AG04449 (cell line): ENCODE measurements at regions not wholly inside any gene's neighbourhood (a gene's known extent, or its start where the extent isn't known, plus 50 kb on each side); places are given as distances from the start of the nearest gene placed in this dataset.

ENCODE experiments used
- CTCF ChIA-PET: fragments of 350-600 bp; formaldehyde crosslinking; extraction: SDS; loops from one replicate; lab custom pipeline; 2021; ENCODE audit warnings: antibody characterized with exemption; lab: Yijun Ruan, JAX
- POLR2A ChIA-PET: fragments of 400-600, 350-600 bp; formaldehyde crosslinking; extraction: SDS; loops from one replicate; lab custom pipeline; 2020; ENCODE audit warnings: antibody characterized with exemption, inconsistent platforms; lab: Yijun Ruan, JAX
- DNase-seq: peaks from one replicate; pipeline ENCODE4 v3.0.0-alpha.2; 2010; ENCODE audit warnings: low read depth, low spot score
- H3K4me3 ChIP-seq: 2 replicates; pipeline ENCODE4 v1.5.1; 2011; ENCODE audit warnings: low read depth, mild to moderate bottlenecking, control low read depth, low read length
- TF ChIP-seq, protein P1 (sequence below): IDR thresholded peaks from one replicate; pipeline ENCODE4 v1.5.1; 2011; ENCODE audit warnings: mild to moderate bottlenecking, moderate library complexity, low read length, control low read depth, inconsistent platforms; ENCODE audit not compliant: insufficient read depth; ENCODE audit errors: missing control alignments

DNA sequence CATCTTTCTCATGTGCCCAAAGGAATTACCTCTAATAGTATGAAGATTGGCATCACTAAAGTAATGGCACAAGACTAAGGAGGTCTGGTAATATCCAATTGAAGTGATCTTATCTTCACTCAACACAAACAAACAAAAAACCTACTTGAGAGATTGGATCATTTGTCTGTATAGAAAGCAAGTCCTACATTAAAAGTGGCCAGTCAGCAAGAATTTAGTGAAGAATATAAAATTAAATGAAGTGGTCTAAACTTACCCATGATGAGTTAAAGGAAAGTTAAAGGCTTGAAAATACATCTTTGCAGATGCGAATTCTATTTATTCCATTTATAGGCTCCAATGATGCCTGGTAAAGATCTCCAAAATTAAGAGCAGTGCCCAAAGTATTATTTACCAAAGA lies 350.3 kb upstream of the PCSK5 start:
- POLR2A ChIA-PET, result no interaction called here
- TF ChIP-seq, protein P1, sequence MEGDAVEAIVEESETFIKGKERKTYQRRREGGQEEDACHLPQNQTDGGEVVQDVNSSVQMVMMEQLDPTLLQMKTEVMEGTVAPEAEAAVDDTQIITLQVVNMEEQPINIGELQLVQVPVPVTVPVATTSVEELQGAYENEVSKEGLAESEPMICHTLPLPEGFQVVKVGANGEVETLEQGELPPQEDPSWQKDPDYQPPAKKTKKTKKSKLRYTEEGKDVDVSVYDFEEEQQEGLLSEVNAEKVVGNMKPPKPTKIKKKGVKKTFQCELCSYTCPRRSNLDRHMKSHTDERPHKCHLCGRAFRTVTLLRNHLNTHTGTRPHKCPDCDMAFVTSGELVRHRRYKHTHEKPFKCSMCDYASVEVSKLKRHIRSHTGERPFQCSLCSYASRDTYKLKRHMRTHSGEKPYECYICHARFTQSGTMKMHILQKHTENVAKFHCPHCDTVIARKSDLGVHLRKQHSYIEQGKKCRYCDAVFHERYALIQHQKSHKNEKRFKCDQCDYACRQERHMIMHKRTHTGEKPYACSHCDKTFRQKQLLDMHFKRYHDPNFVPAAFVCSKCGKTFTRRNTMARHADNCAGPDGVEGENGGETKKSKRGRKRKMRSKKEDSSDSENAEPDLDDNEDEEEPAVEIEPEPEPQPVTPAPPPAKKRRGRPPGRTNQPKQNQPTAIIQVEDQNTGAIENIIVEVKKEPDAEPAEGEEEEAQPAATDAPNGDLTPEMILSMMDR, result no peak
- no peak overlapping the region for H3K4me3 ChIP-seq
- no peak for DNase-seq
- CTCF ChIA-PET, result no interaction called here

DNA sequence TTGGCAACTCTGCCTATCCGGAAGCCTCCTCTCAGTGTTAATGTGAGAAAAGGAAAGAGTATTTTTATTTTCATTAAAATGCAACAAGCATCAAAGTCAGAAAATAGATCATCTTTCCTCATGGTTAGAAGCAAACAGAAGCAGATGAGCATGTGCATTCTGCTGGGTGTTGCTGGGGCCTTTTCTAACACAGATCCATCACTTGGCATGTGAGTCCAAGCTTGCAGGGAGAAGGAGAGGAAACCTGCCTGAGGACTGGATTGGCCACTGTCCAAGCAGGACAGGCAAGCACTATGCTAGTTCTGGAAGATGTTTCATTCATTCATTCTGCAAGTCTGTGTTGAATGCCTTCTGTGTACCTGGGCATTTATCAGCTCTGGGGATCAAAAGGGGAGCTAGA lies 348.7 kb upstream of the PCSK5 start:
- POLR2A ChIA-PET, result no interaction called here
- CTCF ChIA-PET, result no interaction called here
- no peak for DNase-seq
- TF ChIP-seq, protein P1, result no peak
- H3K4me3 ChIP-seq, result no peak overlapping the region

DNA sequence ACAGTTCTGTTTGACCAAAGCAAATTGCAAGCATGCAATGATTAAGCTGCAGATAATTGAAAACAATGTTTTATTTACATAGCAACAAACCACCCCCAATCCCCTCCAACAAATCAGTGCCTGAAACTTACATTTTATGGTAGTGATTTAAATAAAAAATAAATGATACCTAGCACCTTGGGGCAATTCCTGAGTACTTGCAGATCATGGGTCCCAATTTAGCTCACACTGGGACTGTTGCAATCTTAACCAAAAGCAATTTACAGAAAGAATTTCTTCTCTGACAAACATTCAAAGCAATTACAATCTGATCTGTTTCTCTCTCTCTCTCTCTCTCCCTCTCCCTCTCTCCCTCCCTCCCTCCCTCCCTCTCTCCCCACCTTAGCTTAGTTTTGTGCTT lies 345.7 kb upstream of the PCSK5 start:
- CTCF ChIA-PET, result no interaction called here
- POLR2A ChIA-PET, result no interaction called here

DNA sequence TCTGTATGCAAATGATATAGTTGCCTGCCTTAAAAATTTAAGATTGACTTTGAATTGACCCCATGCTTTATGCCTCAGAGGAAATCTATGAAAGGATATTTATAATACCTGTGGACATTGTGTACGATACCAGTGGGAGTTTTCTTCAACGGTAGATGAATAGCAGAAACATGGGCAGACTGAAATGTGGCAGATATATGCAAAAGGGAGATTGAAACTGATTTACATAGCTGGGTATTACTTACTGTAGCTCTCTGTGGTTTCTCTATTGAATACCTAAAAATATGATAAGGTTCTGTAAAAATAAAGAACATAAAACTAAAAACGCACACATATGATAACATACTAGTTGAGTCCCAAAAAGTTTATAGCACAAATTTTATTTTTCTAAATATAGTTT lies 345.2 kb upstream of the PCSK5 start:
- no peak for DNase-seq
- ChIA-PET CTCF (no interaction called here), POLR2A (no interaction called here)
- TF ChIP-seq, protein P1, result no peak
- H3K4me3 ChIP-seq, result no peak overlapping the region

More for the DNA sequence above, 345.7 kb upstream of the PCSK5 start:
- DNase-seq, result no peak
- TF ChIP-seq, protein P1, result no peak
- no peak overlapping the region for H3K4me3 ChIP-seq

DNA sequence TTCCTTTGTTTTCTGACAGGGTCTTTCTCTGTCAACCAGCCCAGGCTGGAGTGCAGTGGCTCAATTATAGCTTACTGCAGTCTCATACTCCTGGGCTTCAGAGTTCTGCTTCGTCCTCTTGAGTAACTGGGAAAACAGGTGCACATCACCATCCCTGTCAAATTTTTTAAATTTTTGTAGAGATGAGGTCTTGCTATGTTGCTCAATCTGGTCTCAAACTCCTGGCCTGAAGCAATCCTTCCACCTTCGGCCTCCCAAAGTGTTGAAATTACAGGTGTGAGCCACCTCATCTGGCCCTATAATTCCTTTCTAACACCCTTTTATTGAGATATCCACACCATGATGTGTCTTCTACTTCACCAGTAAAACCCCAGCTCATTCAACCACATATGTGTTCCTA lies 341.6 kb upstream of the PCSK5 start:
- POLR2A ChIA-PET, result no interaction called here
- DNase-seq, result no peak
- CTCF ChIA-PET, result no interaction called here
- TF ChIP-seq, protein P1, result no peak
- H3K4me3 ChIP-seq, result no peak overlapping the region

DNA sequence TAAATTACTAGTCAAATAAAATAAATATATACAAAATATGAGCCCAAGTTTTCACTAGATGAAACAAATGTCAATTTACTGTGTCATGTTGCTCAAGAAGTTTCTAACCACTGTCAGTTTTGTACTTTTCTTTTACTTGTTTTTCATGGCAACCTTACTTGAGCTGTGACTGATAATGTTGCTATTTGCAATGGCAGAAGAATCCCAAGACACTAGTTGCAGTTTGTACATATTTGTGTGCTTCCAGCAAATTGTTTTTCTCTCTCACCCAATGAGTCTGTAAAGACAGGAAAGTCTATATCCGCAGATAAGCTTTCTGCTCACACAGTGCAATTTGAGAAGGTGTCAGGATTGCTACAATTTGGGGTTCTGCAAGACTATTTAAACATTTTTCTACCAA lies 338.6 kb upstream of the PCSK5 start:
- no peak overlapping the region for H3K4me3 ChIP-seq
- ChIA-PET CTCF (no interaction called here), POLR2A (no interaction called here)
- no peak for DNase-seq
- TF ChIP-seq, protein P1, result no peak
